Spleen (tissue), 7 donors: ENCODE measurements at regions not wholly inside any gene's neighbourhood (a gene's known extent, or its start where the extent isn't known, plus 50 kb on each side); places are given as distances from the start of the nearest gene placed in this dataset.

Source experiments
- POLR2AphosphoS5 ChIP-seq, 3 donors: sonication (generic); formaldehyde crosslinking; IDR thresholded peaks; one replicate each; pipeline ENCODE4 v1.5.1; 2017; ENCODE audit warnings: antibody characterized with exemption in 3 of 3
- TF ChIP-seq, protein P1 (sequence below), 11 experiments: fragments of 200-600 bp in 7 of 11; fragments of 450-650 bp in 4 of 11; sonication (generic) in 4 of 11; IDR thresholded peaks in 8 of 11; conservative IDR thresholded peaks in 3 of 11; 1 replicate in 7 of 11; 2 replicates in 4 of 11; pipeline versions ENCODE4 v1.4.0 to v1.8.0; 2016 to 2021; ENCODE audit warnings: antibody characterized with exemption in 11 of 11, inconsistent platforms in 4 of 11, mild to moderate bottlenecking in 1 of 11
- donor health status: DM: no; HTN: no; CAD: no; lungs with moderate emphysema.
- donor health status: DM: no; HTN: no; CAD: no.
- donor health status: DM: no; HTN: no; CAD: no.

GRCh38 chr11:28636566-28636965, 528.4 kb downstream of the METTL15 start:
- TF ChIP-seq POLR2AphosphoS5 (IDR thresholded peaks at IDR 0.05), result no peak
- TF ChIP-seq, protein P1, sequence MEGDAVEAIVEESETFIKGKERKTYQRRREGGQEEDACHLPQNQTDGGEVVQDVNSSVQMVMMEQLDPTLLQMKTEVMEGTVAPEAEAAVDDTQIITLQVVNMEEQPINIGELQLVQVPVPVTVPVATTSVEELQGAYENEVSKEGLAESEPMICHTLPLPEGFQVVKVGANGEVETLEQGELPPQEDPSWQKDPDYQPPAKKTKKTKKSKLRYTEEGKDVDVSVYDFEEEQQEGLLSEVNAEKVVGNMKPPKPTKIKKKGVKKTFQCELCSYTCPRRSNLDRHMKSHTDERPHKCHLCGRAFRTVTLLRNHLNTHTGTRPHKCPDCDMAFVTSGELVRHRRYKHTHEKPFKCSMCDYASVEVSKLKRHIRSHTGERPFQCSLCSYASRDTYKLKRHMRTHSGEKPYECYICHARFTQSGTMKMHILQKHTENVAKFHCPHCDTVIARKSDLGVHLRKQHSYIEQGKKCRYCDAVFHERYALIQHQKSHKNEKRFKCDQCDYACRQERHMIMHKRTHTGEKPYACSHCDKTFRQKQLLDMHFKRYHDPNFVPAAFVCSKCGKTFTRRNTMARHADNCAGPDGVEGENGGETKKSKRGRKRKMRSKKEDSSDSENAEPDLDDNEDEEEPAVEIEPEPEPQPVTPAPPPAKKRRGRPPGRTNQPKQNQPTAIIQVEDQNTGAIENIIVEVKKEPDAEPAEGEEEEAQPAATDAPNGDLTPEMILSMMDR (IDR thresholded peaks at IDR 0.05 in 8 of 11, conservative IDR thresholded peaks at IDR 0.05 in 3 of 11), result no peak
